ENCODE measurements at regions not wholly inside any gene's neighbourhood (a gene's known extent, or its start where the extent isn't known, plus 50 kb on each side); places are given as distances from the start of the nearest gene placed in this dataset.

DNA sequence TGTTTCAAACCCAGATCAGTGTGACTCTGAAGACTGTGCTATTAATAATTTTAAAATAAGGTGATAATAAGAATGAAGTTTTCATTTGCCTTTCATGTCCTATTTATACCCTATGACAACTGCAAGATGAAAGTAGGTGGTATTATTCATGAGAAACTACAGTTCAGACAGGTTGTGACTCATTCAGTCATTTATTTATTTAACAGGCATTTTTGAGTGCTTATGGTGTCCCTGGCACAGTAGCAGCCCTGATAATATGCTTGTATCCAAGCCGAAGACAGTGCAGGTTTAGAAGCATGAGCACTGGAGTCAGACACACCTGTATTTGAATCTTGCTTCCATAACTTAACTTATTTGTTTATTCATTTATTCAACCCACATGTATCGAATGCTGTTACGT is 87.1 kb downstream of the FZD1 start:
- H3K4me1 ChIP-seq: no peaks in the 10 kb centered on the region
- 51 to 61% methylated on average over 3 of the region's 3 CpGs for WGBS, 2 donors
- no peak for ATAC-seq
- TF ChIP-seq, protein P1, sequence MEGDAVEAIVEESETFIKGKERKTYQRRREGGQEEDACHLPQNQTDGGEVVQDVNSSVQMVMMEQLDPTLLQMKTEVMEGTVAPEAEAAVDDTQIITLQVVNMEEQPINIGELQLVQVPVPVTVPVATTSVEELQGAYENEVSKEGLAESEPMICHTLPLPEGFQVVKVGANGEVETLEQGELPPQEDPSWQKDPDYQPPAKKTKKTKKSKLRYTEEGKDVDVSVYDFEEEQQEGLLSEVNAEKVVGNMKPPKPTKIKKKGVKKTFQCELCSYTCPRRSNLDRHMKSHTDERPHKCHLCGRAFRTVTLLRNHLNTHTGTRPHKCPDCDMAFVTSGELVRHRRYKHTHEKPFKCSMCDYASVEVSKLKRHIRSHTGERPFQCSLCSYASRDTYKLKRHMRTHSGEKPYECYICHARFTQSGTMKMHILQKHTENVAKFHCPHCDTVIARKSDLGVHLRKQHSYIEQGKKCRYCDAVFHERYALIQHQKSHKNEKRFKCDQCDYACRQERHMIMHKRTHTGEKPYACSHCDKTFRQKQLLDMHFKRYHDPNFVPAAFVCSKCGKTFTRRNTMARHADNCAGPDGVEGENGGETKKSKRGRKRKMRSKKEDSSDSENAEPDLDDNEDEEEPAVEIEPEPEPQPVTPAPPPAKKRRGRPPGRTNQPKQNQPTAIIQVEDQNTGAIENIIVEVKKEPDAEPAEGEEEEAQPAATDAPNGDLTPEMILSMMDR (IDR thresholded peaks at IDR 0.05): no peak
- no peak for TF ChIP-seq POLR2A (IDR thresholded peaks at IDR 0.05)
- no peaks in the 10 kb centered on the region for H3K36me3 ChIP-seq (replicated peaks in 1 of 2; ENCODE audit: insufficient read depth in 1 of 2, low read depth in 2 of 2)
- intact Hi-C loops (cut with DNase I): no loop called here
- no peaks in the 10 kb centered on the region for H3K9me3 ChIP-seq
- H3K27me3 ChIP-seq: no peaks in the 10 kb centered on the region
- no peak for DNase-seq
- H3K27ac ChIP-seq: no peak overlapping the region
- H3K4me3 ChIP-seq: no peak overlapping the region

DNA sequence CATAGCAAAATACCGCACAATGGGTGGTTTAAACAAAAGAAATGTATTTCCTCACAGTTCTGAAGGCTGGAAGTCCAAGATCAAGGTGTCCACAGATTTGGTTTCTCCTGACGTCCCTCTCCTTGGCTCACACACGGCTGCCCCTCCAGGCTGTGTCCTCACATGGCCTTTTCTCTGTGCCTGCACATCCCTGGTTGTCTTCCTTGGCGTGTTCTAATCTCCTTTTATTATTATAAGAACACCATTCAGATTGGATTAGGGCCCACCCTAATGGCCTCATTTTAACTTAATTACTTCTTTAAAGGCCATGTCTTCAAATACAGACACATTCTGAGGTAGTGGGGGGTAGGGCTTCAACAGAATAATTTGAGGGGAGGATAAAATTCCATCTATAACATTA is 87.9 kb downstream of the FZD1 start:
- H3K9me3 ChIP-seq: no peaks in the 10 kb centered on the region
- DNase-seq: no peak
- H3K27me3 ChIP-seq: no peaks in the 10 kb centered on the region
- 64 to 72% methylated on average over 4 of the region's 4 CpGs for WGBS, 2 donors
- H3K27ac ChIP-seq: no peak overlapping the region
- no peak for TF ChIP-seq POLR2A (IDR thresholded peaks at IDR 0.05)
- TF ChIP-seq, protein P1 (IDR thresholded peaks at IDR 0.05): no peak
- no peaks in the 10 kb centered on the region for H3K36me3 ChIP-seq (replicated peaks in 1 of 2; ENCODE audit: insufficient read depth in 1 of 2, low read depth in 2 of 2)
- no peak overlapping the region for H3K4me3 ChIP-seq
- H3K4me1 ChIP-seq: no peaks in the 10 kb centered on the region
- no peak for ATAC-seq
- intact Hi-C loops (cut with DNase I): no loop called here

DNA sequence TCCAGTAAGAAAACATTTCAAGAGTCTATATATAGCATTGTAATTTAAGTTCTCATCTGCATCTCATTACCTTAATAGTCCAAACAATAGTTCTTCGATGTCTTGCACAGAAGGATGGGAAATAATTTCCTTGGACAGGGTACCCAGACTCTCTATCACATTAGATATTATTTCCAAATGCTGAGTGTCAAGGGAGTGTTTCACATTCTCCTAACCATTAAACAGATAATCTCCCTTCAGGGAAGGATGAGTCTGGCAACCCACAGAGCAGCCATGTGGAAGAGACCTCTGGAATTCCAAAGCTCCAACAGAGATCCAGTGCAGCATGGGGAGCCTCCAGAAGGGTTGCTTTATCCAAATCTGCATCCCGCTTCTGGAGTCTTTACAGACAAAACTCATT is 89.6 kb downstream of the FZD1 start:
- Histone ChIP-seq H3K4me3 (no peak overlapping the region), H3K36me3 (replicated peaks in 1 of 2; ENCODE audit: insufficient read depth in 1 of 2, low read depth in 2 of 2) (no peaks in the 10 kb centered on the region), H3K9me3 (no peaks in the 10 kb centered on the region), H3K4me1 (no peaks in the 10 kb centered on the region), H3K27me3 (no peaks in the 10 kb centered on the region), H3K27ac (no peak overlapping the region)
- TF ChIP-seq POLR2A (IDR thresholded peaks at IDR 0.05): no peak
- TF ChIP-seq, protein P1 (IDR thresholded peaks at IDR 0.05): no peak
- no peak for DNase-seq
- intact Hi-C loops (cut with DNase I): no loop called here
- no peak for ATAC-seq
- WGBS, 2 donors: 52 to 62% methylated on average over 2 of the region's 2 CpGs

DNA sequence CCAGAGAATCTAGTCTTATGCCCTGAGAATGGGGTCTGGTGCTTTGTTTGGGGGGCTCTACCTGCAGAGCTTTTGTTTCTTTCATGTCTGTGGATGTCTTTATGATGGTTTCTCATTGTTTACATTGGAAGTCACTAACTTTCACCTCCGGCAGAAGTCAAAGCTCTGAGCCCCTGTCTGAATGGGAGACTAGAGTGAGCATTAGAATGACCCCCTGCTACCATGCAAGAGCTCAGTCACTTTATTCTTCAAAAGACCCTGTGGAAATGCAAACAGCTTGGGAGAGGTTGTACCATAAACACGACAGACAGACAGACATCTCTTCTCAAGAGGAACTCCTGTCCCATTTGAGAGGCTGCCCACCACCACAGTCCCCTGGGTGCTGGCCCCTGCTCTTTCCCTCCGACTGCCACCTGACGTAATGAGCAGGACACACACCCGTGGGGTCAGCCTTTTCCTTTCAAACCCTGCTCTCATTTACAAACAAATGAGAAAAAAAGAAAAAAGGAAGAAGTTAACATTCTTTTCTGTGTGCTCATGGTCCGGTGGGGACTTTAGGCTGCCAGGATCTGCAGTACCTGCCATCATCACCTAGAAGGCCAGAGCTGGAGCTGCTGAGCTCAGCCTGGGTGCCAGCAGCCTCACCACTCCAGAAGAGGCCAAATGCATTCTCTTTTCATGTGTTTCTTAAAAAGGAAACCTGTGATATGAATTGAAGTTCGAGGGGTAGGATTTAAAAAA is 91.6 kb downstream of the FZD1 start:
- Histone ChIP-seq H3K27me3 (no peaks in the 10 kb centered on the region), H3K27ac (no peak overlapping the region), H3K4me3 (no peak overlapping the region), H3K4me1 (no peaks in the 10 kb centered on the region), H3K9me3 (no peaks in the 10 kb centered on the region), H3K36me3 (replicated peaks in 1 of 2; ENCODE audit: insufficient read depth in 1 of 2, low read depth in 2 of 2) (no peaks in the 10 kb centered on the region)
- DNase-seq (no peak), ATAC-seq (no peak)
- 43 to 51% methylated on average over 7 of the region's 7 CpGs for WGBS, 2 donors
- intact Hi-C loops (cut with DNase I): no loop called here
- TF ChIP-seq, protein P1 (IDR thresholded peaks at IDR 0.05): no peak
- TF ChIP-seq POLR2A (IDR thresholded peaks at IDR 0.05): no peak

DNA sequence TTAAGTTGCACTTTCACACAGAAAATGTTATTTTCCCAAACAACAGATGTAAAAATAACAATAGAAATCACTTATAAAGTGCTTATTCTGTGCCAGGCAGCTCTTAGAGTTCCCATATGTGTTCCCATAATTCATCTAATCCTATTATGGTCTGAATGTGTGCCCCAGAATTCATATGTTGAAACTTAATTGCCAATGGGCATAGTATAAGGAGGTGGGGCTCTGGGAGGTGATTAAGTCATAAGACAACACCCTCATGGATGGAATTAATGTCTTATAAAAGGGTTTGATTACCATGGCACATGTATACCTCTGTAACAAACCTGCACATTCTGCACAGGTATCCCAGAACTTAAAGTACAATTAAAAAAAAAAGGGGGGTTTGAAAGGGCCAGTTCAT is 92.7 kb downstream of the FZD1 start:
- Histone ChIP-seq H3K36me3 (replicated peaks in 1 of 2; ENCODE audit: insufficient read depth in 1 of 2, low read depth in 2 of 2) (no peaks in the 10 kb centered on the region), H3K9me3 (no peaks in the 10 kb centered on the region), H3K27ac (no peak overlapping the region), H3K4me1 (no peaks in the 10 kb centered on the region), H3K27me3 (no peaks in the 10 kb centered on the region), H3K4me3 (no peak overlapping the region)
- TF ChIP-seq POLR2A (IDR thresholded peaks at IDR 0.05): no peak
- TF ChIP-seq, protein P1 (IDR thresholded peaks at IDR 0.05): no peak
- ATAC-seq (no peak), DNase-seq (no peak)
- intact Hi-C loops (cut with DNase I): no loop called here
